Upper lobe of right lung (tissue), 1 donor: ENCODE measurements at regions not wholly inside any gene's neighbourhood (a gene's known extent, or its start where the extent isn't known, plus 50 kb on each side); places are given as distances from the start of the nearest gene placed in this dataset.

ENCODE experiments used
- ATAC-seq: fragments of 200-7000 bp; cut with Tn5 transposase; one replicate; pipeline ENCODE4 v1.9.1; 2020; ENCODE audit warnings: mild to moderate bottlenecking, moderate library complexity
- DNase-seq: peaks from one replicate; pipeline ENCODE4 v3.0.0-alpha.2; 2020
- H3K27ac ChIP-seq: fragments of 200-600 bp; one replicate; pipeline ENCODE4 v1.8.0; 2022
- H3K27me3 ChIP-seq: fragments of 200-600 bp; one replicate; pipeline ENCODE4 v1.8.0; 2022; ENCODE audit warnings: mild to moderate bottlenecking
- H3K36me3 ChIP-seq: fragments of 200-600 bp; one replicate; pipeline ENCODE4 v1.8.0; 2022
- H3K4me1 ChIP-seq: fragments of 200-600 bp; one replicate; pipeline ENCODE4 v1.8.0; 2022
- H3K4me3 ChIP-seq: fragments of 200-600 bp; one replicate; pipeline ENCODE4 v1.8.0; 2022; ENCODE audit warnings: mild to moderate bottlenecking
- H3K9me3 ChIP-seq: fragments of 200-600 bp; one replicate; pipeline ENCODE4 v1.8.0; 2022
- CTCF ChIP-seq: fragments of 200-600 bp; IDR thresholded peaks from one replicate; pipeline ENCODE4 v1.8.0; 2022; ENCODE audit warnings: antibody characterized with exemption
- intact Hi-C: fragments of 100-400 bp; cut with DNase I; formaldehyde crosslinking; loops from one replicate; pipeline ENCODE4 v1.11.0; 2022
- donor health status: DM: no; HTN: yes; CAD: no; lungs with severe emphysema.

DNA sequence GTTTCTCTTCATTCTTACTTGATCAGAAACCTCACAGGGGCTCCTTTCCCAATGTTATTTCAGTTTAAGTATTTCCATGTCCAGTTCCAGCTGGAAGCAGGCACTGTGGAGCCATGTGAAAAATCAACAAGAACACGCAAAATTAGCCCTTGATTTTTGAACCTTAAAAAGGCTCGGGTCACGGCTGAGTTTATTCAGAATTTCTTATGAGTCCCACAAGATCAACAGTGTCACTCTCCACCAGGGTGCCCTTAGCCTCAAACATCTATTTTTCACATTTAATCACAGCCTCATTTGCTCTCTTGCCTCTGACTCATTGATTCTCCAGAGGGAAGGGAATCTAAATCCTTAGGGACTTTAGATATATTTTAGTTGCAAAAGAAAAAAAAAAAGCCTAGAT, 157.7 kb upstream of the AVPR1A start:
- no peak for DNase-seq
- no peak overlapping the region for H3K4me3 ChIP-seq
- no peaks in the 10 kb centered on the region for H3K4me1 ChIP-seq
- no peaks in the 10 kb centered on the region for H3K36me3 ChIP-seq
- no peak for TF ChIP-seq CTCF
- no peak for ATAC-seq
- H3K9me3 ChIP-seq, result no peaks in the 10 kb centered on the region
- no peak overlapping the region for H3K27ac ChIP-seq
- intact Hi-C loops, result no loop called here
- no peaks in the 10 kb centered on the region for H3K27me3 ChIP-seq

DNA sequence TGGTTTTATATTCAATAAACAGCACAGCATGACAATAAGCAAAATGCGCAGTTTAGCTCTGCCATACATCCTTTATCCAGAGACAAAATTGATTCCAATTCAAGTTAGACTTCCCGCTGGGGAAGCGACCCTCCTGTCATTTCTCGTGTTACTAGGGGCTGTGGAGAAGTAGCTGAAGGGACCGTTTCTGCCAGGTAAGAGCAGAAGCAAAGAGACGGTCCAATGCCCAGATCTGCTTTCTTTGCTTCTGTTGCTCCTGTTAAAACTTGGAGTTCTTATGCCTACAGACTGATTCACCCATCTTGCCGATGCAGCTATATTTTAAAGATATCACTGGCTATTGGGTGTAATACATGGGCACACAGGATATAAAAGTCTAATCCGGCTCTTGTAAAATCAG, 156.8 kb upstream of the AVPR1A start:
- no peak for TF ChIP-seq CTCF
- intact Hi-C loops, result no loop called here
- no peak for ATAC-seq

DNA sequence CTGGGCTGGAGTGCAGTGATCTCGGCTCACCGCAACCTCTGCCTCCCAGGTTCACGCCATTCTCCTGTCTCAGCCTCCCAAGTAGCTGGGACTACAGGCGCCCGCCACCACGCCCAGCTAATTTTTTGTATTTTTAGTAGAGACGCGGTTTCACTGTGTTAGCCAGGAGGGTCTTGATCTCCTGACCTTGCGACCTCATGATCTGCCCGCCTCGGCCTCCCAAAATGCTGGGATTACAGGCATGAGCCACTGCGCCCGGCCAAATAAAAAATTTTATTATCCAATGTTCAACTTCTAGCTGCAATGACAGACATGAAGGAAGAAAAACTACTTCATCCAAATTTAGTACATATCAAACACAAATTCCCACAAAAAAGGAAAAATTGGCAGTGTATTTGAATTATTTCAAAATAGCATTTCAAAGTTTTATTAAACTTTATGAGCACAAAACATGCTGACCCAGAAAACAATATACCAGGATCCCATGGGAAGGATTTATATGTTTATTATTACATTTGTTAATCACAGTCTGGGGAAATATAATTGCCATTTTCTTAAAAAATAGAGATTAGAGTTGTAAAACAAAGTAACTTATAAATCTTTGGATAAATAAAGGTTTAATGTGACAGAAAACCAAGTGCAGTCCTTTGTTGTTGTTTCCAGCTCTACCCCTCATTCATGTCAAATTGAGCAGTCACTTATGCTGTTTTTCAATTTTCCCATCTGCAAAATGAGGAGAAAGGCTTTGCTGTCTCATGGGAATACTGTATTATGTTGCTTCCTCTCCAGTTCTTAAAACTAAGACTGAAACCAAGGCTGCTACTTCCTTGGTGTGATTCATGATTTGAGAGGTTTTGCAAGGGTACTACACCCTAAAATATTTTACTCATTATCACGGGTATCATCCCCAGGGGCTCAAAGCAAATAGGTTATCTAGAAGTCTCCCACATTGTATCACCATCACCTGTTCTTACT, 155.2 kb upstream of the AVPR1A start:
- DNase-seq (no peak), ATAC-seq (no peak)
- H3K9me3 ChIP-seq, result no peaks in the 10 kb centered on the region
- H3K36me3 ChIP-seq, result no peaks in the 10 kb centered on the region
- H3K27ac ChIP-seq, result no peak overlapping the region
- intact Hi-C loops, result no loop called here
- H3K27me3 ChIP-seq, result no peaks in the 10 kb centered on the region
- no peaks in the 10 kb centered on the region for H3K4me1 ChIP-seq
- TF ChIP-seq CTCF, result no peak
- H3K4me3 ChIP-seq, result no peak overlapping the region

More for the DNA sequence above, 156.8 kb upstream of the AVPR1A start:
- Histone ChIP-seq H3K36me3 (no peaks in the 10 kb centered on the region), H3K4me1 (no peaks in the 10 kb centered on the region), H3K9me3 (no peaks in the 10 kb centered on the region), H3K27me3 (no peaks in the 10 kb centered on the region), H3K4me3 (no peak overlapping the region), H3K27ac (no peak overlapping the region)
- DNase-seq, result no peak

GRCh38 chr12:63304887-63305316, 153.9 kb upstream of the AVPR1A start:
- no peaks in the 10 kb centered on the region for H3K9me3 ChIP-seq
- DNase-seq (no peak), ATAC-seq (no peak)
- H3K4me1 ChIP-seq, result no peaks in the 10 kb centered on the region
- intact Hi-C loops, result no loop called here
- H3K4me3 ChIP-seq, result no peak overlapping the region
- H3K27me3 ChIP-seq, result no peaks in the 10 kb centered on the region
- no peaks in the 10 kb centered on the region for H3K36me3 ChIP-seq
- H3K27ac ChIP-seq, result no peak overlapping the region
- TF ChIP-seq CTCF, result no peak

DNA sequence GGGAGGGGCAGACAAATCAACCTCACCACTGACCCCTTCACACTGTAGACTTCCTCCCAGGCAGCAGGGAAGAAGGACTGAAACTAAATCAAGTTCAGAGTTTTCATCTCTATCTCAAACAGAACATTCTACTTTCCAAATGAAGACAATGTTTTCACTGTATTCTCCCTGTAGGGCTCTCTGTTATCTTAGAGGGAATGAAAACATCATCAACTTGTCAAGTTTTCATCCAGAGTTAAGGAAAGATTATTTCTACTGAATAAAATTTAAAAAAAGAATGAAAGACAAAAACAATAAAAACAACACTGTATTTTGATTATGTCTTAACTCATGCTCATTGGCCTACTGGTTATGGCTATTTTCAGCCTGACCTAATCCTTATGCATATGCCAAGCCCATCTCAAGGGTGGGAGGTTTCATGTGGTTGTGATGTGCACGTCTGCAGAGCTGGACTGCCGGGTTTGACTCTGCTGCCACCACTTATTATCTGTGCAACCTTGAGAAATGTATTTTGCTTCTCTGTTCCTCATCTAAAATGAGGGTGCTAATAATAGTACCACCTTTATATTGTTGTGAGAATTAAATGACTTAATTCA, 152.0 kb upstream of the AVPR1A start:
- no peak for TF ChIP-seq CTCF
- Histone ChIP-seq H3K27ac (no peak overlapping the region), H3K4me1 (no peaks in the 10 kb centered on the region), H3K9me3 (no peaks in the 10 kb centered on the region), H3K4me3 (no peak overlapping the region), H3K27me3 (no peaks in the 10 kb centered on the region), H3K36me3 (no peaks in the 10 kb centered on the region)
- intact Hi-C loops, result no loop called here
- DNase-seq (no peak), ATAC-seq (no peak)
